ENCODE measurements at regions not wholly inside any gene's neighbourhood (a gene's known extent, or its start where the extent isn't known, plus 50 kb on each side); places are given as distances from the start of the nearest gene placed in this dataset.

DNA sequence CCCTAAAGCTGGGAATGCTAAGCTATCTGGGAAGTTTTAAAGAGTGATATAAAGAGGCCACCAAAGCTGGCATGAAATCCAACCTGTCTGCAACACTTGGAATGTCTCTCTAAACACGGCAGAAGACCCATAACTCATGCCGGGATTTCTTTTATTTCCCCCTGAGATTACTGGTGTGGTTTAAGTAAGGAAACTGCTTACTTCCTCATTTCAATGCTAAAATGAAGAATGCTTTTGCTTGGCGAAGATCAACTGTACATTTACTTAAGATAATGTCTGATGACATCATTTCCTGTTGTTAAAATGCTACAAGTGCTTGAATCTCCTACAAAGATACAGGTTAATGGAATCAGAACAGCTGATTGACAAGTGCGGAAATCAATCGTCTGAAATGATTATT is 353.8 kb upstream of the SALL3 start:
- DNase-seq (ENCODE audit: low spot score), result no peak

DNA sequence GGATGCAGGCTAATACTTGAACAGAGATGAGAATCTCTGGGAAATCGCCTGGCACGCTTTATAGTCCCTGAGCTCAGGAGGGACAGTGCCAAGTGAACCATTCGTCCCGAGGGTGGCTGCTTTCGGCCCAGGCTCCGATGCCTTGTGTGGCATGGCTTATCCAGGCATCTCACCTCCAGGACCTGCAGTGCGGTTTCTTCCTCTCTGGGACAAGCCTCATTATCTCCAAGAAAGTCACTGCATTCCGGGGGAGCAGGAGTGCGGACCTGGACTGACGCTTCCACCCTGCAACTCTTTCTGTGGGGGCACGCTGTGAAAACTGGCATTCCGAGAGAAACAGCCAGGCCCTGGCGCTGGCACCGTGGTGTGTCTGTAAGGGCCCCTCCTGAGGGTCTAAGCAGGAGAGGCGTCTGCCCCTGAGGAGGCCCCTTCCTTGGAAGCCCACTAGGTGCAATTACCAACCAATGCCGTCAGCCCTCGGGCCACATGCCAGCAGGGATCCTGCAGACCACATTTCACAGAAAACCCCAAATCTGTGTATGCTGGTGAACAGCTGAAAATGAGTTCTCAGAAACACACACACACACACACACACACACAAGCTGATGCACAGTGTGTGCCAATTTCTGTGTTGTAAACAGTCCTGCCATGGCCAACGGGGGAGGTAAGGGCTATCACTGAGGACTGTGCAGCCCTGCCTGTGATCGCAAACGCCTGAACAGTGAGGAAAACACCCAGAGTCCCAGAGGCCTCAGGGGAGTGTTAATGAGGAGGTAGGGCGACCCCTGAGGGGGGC is 351.9 kb upstream of the SALL3 start:
- DNase-seq (ENCODE audit: low spot score), result no peak

DNA sequence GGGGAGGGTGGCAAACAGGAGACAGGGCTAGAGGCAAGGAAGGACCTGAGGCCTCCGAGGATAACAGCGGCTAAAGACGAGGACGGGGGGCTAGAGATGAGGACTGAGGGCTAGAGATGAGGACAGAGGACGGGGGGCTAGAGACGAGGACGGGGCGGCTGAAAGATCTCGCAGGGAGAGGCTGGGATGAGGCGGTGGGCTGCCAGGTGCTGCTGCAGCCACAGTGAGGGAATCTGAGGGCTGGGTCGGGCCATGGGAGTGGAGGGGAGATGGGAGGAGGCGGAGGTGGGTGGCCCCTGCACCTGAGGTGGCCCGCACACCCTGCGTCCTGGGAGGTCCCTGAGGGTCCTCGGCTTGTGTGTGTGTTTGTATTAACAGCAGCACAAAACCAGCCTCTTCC is 350.2 kb upstream of the SALL3 start:
- no peak for DNase-seq (ENCODE audit: low spot score)

DNA sequence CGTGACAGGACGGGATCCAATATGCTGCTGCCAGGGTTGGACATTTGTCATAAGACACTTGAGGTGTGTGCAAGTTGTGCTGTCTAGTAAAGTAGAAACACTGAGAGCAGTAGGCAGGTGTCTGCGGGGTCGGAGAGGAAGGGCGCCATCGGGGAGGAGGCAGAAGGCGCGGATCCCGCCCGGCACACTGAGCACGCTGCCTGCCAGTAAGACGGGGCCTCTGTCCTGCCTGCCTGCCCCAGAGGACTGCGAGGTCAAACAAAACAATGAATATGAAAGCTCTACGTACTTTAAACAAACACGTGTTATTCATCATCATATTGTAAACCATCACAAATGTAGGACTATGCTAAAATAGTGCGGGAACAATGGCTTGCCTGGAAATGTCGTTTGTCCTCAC is 349.3 kb upstream of the SALL3 start:
- DNase-seq (ENCODE audit: low spot score), result no peak

DNA sequence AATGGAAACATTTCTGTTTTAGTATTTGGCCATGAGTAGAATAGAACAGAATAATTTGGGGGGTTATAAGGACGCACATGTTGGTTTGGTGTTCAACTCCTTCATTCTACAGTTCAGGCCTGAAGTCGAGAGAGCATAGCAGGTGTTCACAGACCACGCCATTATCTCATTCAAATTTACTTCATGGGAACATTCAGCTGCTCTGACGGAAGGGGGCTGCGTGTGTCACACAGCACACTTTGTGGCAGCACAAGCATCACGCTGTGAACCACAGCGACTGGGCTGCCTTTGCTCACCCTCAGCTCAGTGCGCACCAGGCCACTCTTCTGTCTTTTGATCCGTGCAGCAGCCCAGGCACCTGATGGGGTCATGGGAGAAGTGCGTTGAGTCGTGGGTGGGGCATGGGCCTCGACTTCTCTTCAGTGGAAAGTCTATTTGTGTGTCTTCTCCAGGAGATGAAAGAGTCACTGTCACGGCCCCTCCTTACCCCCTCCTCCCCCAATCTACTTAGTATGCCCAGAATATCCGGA is 348.6 kb upstream of the SALL3 start:
- no peak for DNase-seq (ENCODE audit: low spot score)

DNA sequence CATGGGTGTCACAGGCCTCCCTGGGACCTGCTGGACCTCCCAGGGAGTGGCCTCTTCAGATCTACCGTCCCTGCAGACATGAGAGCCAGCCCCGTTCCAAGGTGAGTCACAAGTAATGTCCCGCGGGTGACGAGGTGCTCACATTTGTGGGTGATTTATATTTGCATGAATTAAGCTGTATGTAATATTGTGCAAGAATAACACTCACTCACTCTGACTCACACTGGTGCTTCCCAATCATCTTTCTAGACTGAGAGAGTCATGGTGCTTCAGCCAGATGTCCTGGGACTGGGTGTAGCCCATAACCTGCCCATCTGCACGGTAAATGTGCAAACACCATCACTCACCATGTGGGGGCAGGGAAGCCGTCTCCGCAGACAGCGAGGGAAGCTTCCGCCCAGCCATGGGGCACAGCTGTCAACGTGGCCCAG is 347.5 kb upstream of the SALL3 start:
- DNase-seq (ENCODE audit: low spot score), result no peak

DNA sequence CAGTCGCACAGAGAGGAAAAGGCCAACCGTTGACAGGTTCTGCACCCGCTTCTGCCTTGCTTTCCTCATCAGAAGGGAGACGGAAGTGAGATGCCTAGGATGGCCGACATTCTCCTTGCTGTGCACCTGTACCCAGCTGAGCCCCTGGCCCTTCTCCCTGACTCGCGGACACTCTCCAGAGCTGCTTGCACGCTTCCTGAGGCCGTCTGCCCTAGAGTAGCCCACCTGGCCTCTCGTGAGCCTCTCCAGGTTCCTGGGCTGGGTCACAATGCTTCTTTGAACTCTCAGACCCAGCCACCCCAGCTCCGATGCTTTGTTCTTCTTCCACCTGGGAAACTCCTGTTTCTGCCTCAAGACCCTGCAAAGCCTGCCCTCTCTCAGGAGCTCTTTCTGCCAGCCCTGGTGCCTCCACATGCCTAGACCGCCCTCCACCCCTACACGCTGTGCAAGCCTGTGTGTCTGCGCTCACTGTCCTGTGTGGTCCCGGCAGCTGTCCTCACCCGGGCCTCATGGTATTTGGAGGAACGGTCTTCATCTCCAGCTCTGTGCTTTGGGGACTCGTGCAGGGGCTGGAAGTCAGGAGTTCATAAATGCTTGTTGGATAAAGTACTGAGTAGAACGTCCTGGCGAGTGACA is 345.4 kb upstream of the SALL3 start:
- no peak for DNase-seq (ENCODE audit: low spot score)

DNA sequence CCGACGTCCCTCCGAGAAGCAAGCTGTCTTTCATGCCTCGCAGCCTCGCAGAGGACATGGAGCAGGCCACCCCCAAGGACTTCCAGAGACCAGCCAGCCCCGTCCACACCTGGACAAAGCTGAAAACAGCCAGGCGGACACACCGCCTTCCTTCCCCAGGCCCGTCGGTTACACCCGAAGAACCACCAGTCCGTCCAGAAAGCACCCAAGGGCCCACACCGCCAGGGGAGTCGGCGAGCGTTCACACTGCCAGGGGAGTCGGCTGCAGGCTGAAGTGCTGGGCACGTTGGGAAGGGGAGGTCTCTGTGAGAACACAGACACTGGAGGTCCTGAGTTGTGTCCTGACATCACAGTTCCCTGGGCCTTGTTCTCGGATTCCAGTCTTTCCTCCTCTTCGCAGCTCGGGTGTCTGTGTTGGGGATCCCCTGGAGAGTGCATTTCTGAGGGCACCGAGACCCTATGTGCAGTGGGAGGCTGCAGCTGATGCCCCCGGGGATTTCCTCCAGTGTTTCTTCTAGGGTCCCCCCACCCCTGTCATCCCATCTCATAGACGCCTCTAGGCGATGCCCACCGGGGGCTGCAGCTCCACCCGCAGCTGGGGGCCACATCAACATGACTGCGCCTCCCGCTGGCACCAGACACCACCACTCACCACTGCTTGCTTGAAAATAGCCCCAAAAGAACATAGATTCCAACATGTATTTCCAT is 344.4 kb upstream of the SALL3 start:
- no peak for DNase-seq (ENCODE audit: low spot score)

DNA sequence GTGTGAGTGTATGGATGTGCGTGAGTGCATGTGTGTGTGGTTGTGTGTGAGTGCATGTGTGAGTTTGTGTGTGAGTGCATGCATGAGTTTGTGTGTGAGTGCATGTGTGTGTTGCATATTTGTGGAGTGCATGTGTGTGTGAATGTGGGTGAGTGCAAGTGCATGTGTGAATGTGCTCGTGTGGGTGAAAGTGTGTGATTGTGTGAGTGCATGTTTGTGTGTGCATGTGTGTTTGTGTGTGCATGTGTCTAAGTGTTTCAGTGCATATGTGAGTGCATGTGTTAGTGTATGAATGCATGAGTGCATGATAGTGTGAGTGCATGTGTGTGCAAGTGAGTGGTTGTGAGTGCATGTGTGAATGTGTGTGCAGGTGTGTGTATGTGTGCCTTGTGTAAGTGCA is 343.4 kb upstream of the SALL3 start:
- no peak for DNase-seq (ENCODE audit: low spot score)

DNA sequence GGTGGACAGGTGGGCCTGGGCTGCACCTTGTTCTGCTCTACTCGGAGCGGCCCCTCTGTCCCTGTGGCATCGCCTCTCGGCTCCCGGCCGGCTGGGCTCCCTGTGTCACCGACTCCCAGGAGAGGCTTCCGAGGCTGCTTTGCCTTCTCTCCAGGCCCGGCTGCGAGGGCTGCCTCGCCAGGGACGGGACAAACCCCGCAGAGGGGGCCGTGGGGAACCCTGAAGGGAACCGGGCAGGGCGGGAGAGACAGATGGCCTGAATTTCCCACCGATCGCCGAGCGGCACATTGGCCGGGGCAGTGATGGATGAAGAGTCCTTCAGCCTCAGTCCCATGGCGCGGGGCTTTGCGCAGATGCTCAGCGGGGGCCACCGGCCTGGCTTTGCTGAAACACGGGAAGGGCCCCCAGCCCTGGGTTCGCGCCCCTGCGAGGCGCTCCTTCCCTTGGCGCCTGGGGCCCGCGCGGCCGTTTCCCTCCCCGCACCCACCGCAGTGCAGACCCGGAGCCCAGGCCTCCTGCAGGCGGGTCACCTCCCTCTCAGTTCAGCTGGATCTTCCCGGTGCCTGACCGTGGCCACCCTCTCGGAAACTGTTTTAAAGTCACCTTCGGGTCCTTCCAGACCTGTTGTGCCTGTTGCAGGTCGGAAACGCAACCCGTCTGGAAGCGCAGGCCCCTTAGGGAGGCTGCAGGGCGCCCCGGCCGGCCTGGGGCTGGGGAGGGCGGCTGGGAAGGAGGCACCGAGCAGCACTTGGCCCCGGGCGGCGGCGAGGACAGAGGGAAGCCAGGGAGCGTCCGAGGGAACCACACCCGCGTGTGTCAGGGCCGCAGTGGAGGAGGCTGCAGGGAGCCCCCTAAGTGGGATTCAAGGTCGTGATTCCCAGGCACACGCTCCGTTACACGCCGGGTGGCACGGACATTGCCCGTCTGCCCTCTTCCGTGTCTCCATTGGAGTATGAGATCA is 341.9 kb upstream of the SALL3 start:
- DNase-seq (ENCODE audit: low spot score), result no peak

DNA sequence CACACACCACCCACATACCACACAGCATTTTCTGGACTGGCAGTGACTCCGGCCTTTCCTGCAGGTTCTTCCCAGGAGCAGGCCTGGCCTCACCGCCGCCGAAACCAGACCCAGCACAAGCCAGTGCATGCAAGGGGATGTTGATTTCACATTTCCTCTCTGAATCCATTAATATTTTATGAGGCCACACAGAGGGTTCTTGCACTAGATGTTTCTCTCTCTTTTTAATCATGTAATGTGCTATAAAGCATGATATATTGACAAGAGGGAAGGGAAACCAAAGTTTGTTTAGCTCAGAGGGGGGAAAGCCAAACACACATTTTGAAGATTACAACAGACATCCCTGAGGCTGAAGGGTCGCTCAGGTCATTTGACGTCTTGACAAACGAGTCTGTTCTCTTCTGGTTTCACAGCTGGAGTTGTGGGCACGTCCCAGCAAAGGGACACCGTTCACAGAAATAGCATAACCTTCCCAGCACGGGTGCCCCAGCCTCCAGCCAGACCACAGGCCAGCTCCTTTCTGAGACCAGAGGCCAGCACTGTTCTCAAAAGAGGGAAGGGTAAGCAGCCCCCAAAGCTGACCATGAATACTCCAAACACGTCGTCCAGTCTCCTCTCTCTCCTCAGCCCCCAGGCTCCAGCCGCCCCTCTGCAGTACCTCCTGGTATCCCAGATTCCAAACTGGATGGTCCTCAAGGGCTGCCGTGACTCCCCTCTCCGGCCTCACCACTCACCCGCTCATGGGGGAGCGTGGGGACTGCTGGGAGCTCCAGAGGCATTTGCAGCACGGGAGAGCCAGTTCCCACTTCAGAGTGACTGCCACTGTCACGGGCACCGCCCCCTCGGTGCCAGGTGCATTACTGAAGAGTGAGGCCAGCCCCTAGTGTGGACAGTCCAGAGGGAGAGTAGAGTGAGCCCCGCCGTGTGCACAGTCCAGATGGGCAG is 340.3 kb upstream of the SALL3 start:
- no peak for DNase-seq (ENCODE audit: low spot score)

DNA sequence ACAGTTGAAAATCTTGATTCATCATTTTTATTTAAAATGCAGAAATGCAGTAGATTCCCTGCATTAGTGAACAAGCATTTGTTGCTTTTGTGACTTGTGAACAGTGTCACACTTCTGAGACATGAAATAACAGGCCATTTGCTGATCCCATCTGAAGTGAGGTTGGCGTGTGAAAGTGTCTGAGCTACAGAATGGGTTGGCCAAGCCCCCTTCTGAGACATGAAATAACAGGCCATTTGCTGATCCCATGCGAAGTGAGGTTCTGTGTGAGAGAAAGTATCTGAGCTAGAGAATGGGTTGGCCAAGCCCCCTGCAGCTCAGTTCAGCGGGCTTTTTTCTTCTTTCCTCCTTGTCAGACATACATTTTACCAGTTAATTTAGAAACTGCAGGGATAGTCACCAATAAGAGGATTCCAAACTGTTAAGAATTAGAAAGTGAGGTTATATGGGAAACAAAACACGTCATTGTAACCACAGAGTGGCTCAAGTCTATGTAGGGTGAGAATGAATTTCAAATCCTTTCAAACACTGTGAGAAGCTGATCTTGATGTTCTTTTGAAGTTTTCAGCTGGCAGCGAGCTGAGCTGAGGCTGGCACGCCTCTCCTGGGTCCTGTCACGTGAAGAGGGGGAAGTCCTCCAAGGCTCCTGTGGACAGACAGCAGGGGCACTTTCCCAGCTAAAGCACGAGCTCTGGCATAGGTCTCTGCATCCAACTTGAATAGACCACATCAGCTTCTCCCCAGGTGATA is 339.2 kb upstream of the SALL3 start:
- no peak for DNase-seq (ENCODE audit: low spot score)

DNA sequence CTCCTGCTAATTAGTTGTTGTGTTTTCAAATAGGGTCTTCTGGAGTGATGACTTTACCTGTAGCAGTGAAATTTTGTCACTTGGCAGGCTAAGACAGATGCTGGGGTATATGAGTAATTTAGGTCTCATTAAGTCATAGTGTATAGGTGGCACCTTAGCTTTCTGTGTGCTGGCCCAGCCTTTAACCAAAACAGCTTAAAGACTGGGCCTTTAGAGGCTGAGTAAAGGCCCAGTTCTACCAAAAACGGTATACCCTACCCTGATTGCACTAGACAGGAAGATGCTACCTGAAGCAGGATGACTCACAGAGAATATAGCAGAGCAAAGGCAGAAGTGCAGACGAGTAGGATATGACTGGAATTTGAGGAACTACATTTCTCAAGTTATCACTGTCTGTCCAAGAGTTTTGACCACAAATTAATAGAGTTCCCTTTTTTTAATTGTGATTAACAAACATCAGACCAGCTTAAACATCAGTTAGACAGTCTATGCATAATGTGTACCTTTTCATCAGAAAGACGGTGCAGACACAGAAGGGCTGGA is 337.9 kb upstream of the SALL3 start:
- peak; percentile 6 for DNase-seq (ENCODE audit: low spot score)

DNA sequence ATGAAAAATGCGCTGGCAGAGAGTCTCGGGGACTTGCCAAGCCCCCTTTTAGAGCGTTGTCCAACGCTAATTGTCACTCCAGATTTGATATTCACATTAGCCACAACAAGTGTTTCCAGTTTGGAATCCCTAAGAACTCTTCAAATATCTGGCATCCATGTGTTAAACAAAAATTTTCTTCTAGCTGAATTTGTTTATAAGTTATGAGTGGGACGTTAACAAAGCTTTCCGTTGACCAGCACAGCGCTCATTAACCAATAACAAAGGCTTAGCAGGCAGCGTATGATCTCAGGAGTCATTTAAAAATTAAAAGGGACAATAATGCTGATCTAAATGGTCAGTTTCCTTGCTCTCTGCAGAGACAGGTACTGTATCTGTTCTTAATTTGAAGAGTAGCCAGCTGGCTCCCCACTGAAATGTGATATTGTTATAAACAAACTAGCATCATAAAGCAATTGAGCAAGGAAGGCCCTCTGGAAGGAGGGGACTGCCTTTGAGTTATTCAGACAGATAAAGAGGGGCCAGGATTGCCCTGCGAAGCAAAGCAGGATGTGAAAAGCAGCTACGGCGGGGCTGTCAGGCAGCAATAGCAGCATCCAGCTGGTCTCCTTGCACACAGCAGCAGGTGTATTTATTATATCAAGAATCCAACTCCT is 337.2 kb upstream of the SALL3 start:
- no peak for DNase-seq (ENCODE audit: low spot score)

DNA sequence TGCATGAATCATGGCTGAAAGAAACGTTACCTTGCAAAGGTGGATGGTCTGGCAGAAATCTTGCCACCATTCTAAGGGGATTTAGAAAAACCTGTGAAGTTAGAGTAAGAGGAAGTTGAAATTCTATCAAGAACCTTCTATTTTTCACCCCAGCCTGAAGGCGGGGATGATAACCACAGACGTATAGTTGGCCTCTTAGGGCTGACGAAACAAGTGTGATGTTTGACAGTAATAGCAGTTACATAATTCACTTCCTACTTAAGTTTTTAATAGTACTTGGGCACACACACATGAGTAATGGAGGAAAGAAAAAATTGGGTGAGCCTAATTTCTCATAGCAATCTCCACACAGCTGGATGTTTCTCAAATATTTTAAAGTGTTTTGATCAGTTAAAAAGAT is 336.6 kb upstream of the SALL3 start:
- DNase-seq (ENCODE audit: low spot score), result peak; percentile 18

DNA sequence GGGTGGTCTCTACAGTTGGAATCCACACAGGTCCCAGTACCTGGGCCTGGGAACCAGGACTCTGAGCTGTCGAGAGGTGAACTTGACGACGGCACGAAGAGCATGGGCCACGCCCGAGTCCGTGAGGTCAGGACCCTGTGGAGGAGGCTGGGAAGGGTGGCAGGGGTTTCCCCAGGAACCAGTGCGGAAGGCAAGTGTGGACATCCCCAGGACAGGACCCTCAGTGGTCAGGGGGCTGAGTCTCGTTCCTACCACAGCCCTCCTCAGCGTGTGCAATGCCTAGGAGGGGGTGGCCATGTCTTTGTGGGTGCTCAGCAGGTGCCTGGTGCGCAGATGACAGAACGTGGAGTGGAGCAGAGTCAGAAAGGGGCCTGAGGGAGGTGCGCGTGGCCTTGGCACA is 335.6 kb upstream of the SALL3 start:
- DNase-seq (ENCODE audit: low spot score), result no peak

DNA sequence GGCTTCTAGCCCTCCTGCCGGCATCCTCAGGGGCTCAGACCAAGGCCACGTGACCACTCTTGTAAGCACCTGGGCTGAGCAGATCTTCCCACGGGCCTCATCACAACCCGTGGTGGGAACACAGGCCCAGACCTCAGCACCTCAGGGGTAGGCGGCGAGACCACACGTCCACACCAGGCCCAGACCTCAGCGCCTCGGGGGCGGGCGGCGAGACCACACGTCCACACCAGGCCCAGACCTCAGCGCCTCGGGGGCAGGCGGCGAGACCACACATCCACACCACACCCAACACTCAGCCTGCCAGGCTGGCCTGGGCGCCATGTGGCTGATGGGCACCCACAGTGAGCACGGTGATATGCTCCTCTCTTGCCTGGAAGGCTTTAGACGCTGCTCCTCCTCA is 334.4 kb upstream of the SALL3 start:
- DNase-seq (ENCODE audit: low spot score), result no peak

DNA sequence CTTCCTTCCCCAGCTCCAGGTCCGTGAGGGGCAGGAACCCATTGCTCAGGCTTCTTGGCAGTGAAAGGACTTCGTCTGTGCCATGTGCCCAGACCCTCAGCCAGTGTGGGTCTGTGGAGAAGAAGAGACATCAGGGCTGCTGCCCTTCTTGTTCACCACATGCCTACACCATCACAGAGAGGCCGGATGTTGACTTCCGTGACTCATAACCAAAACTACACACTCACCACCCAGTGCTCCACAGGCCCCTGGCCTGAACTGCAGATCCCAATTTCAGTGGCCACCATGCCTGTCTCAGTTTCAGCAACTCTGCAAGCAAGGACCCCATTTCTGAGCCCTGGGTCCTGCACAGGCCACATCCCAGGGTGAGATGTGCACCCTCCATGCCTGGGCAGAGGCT is 332.6 kb upstream of the SALL3 start:
- peak; percentile 7 for DNase-seq (ENCODE audit: low spot score)

DNA sequence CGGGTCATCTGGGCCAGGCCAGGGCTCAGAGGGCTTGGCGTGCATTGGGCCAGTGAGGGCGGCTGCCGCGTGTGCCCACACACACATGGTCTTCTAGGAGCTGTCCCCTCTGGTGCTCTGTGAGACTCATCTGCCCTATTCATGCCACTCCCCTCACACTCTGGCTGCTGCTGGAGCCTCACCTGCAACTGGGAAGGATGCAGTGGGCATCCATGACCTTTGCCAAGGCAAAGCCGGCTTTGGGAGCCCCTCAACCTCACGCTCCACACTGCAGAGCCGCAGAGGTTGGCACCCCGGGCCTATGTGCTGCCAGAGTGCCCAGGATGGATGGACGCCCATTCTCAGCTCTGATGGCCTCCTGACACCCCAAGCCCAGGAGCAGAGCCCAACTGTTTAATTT is 330.2 kb upstream of the SALL3 start:
- DNase-seq (ENCODE audit: low spot score), result no peak
